Endothelial cell of umbilical vein (primary cell): ENCODE measurements at regions not wholly inside any gene's neighbourhood (a gene's known extent, or its start where the extent isn't known, plus 50 kb on each side); places are given as distances from the start of the nearest gene placed in this dataset.

Source experiments
- BruUV-seq: library from RNA; stranded (reverse); fragments of 400-500 nt; replicated peaks from 2 replicates; lab custom pipeline; 2021; lab: Mats Ljungman, UMichigan
- CTCF ChIA-PET: fragments of 300-600, 350-600 bp; sonication (Branson Sonifier 250); formaldehyde crosslinking; loops from one replicate; lab custom pipeline; 2021; ENCODE audit warnings: antibody characterized with exemption, inconsistent platforms; lab: Charles Lee
- POLR2A ChIA-PET: fragments of 300-600, 350-600 bp; sonication (Branson Sonifier 250); formaldehyde crosslinking; loops from one replicate; lab custom pipeline; 2021; ENCODE audit warnings: antibody characterized with exemption, inconsistent platforms; lab: Charles Lee
- DNase-seq: peaks from one replicate; pipeline ENCODE4 v3.0.0-alpha.2; 2011; ENCODE audit warnings: low read depth, low spot score
- FAIRE-seq: peaks from 2 replicates; lab custom pipeline; 2011; peaks lifted over from hg19 to GRCh38; lab: Jason Lieb, UNC
- H2AFZ ChIP-seq: 2 replicates; pipeline ENCODE4 v1.6.0; 2012; ENCODE audit warnings: low read depth, low read length, control low read depth, inconsistent platforms
- H3K27ac ChIP-seq: 2 replicates; pipeline ENCODE4 v1.5.1; 2011; ENCODE audit warnings: low read depth, mild to moderate bottlenecking, control low read depth, low read length, moderate library complexity; ENCODE audit not compliant: insufficient read depth
- H3K27me3 ChIP-seq, 2 experiments: 2 replicates each; pipeline versions ENCODE4 v1.6.0 to v1.6.1; 2011; ENCODE audit warnings: low read length in 2 of 2, mixed read lengths in 1 of 2; ENCODE audit not compliant: control insufficient read depth in 2 of 2, insufficient read depth in 2 of 2
- H3K36me3 ChIP-seq, 2 experiments: 2 replicates in 1 of 2; 3 replicates in 1 of 2; pipeline ENCODE4 v1.5.1; 2011; ENCODE audit warnings: low read length in 2 of 2, mild to moderate bottlenecking in 1 of 2, moderate library complexity in 1 of 2; ENCODE audit not compliant: control insufficient read depth in 2 of 2, insufficient read depth in 2 of 2; ENCODE audit errors: extremely low read depth in 1 of 2
- H3K4me1 ChIP-seq: 3 replicates; pipeline ENCODE4 v1.5.1; 2011; ENCODE audit warnings: mild to moderate bottlenecking, low read length; ENCODE audit not compliant: control insufficient read depth, insufficient read depth; ENCODE audit errors: extremely low read depth
- H3K4me2 ChIP-seq: 2 replicates; pipeline ENCODE4 v1.6.1; 2011; ENCODE audit warnings: low read length, control low read depth, mixed read lengths; ENCODE audit not compliant: insufficient read depth
- H3K4me3 ChIP-seq, 3 experiments: fragments of 200-600 bp in 1 of 3; sonication (generic), shearing (Covaris generic) in 1 of 3; replicated peaks in 1 of 3; 2 replicates each; pipeline ENCODE4 v1.5.1; 2011 to 2016; ENCODE audit warnings: control low read depth in 3 of 3, low read length in 3 of 3, mild to moderate bottlenecking in 2 of 3, inconsistent platforms in 1 of 3, low read depth in 1 of 3, moderate library complexity in 1 of 3; ENCODE audit not compliant: insufficient read depth in 1 of 3
- H3K79me2 ChIP-seq: 2 replicates; pipeline ENCODE4 v1.6.0; 2012; ENCODE audit warnings: low read length, inconsistent platforms; ENCODE audit not compliant: control insufficient read depth, insufficient read depth
- H3K9ac ChIP-seq: replicated peaks from 2 replicates; pipeline ENCODE3; 2011; ENCODE audit warnings: low read length, control low read depth; ENCODE audit not compliant: insufficient read depth; ENCODE audit errors: extremely low read depth
- H3K9me1 ChIP-seq: replicated peaks from 3 replicates; pipeline ENCODE4 v1.6.0; 2011; ENCODE audit warnings: mild to moderate bottlenecking, low read length; ENCODE audit not compliant: control insufficient read depth, insufficient read depth; ENCODE audit errors: extremely low read depth
- H3K9me3 ChIP-seq: replicated peaks from 2 replicates; pipeline ENCODE4 v1.5.1; 2012; ENCODE audit warnings: low read length, inconsistent platforms; ENCODE audit not compliant: control insufficient read depth, insufficient read depth
- H4K20me1 ChIP-seq: replicated peaks from 2 replicates; pipeline ENCODE3; 2011; ENCODE audit warnings: mild to moderate bottlenecking, low read length; ENCODE audit not compliant: control insufficient read depth, insufficient read depth; ENCODE audit errors: extremely low read depth
- CTCF ChIP-seq, 2 donors: IDR thresholded peaks; 1 replicate in 1 of 2; 2 replicates in 1 of 2; pipeline ENCODE4 v1.5.1; 2011; ENCODE audit warnings: low read length in 2 of 2, mild to moderate bottlenecking in 2 of 2, moderate library complexity in 2 of 2, control low read depth in 1 of 2, inconsistent platforms in 1 of 2, low read depth in 1 of 2; ENCODE audit not compliant: insufficient read depth in 1 of 2; ENCODE audit errors: extremely low read depth in 1 of 2
- EZH2 ChIP-seq: IDR thresholded peaks from 2 replicates; pipeline ENCODE4 v1.6.1; 2012; ENCODE audit warnings: borderline replicate concordance, low read depth, mild to moderate bottlenecking, moderate library complexity, low read length, inconsistent platforms; ENCODE audit not compliant: severe bottlenecking
- FOS ChIP-seq: IDR thresholded peaks from 2 replicates; pipeline ENCODE4 v1.6.1; 2011; ENCODE audit warnings: mild to moderate bottlenecking, low read length, moderate library complexity, borderline replicate concordance; ENCODE audit not compliant: insufficient read depth
- GATA2 ChIP-seq: IDR thresholded peaks from 2 replicates; pipeline ENCODE4 v1.7.0; 2011; ENCODE audit warnings: low read depth, mild to moderate bottlenecking, moderate library complexity, mixed read lengths, low read length; ENCODE audit not compliant: insufficient read length, insufficient read depth
- JUN ChIP-seq: IDR thresholded peaks from 2 replicates; pipeline ENCODE4 v1.6.1; 2011; ENCODE audit warnings: borderline replicate concordance, low read depth; ENCODE audit not compliant: insufficient read length, insufficient read depth
- MAX ChIP-seq: IDR thresholded peaks from 2 replicates; pipeline ENCODE4 v1.6.1; 2011; ENCODE audit not compliant: insufficient read depth, insufficient read length
- MYC ChIP-seq: IDR thresholded peaks from one replicate; pipeline ENCODE4 v1.6.1; 2011; ENCODE audit warnings: mild to moderate bottlenecking, low read depth, low read length
- POLR2A ChIP-seq: IDR thresholded peaks from 2 replicates; pipeline ENCODE4 v1.6.1; 2012; ENCODE audit warnings: low read depth, mild to moderate bottlenecking, control low read depth, low read length
- POLR2AphosphoS5 ChIP-seq: IDR thresholded peaks from 2 replicates; pipeline ENCODE4 v1.6.1; 2012; ENCODE audit warnings: low read depth, mild to moderate bottlenecking, control low read depth, low read length, moderate library complexity; ENCODE audit not compliant: insufficient read depth
- dilution Hi-C: fragments of 300-500 bp; cut with MboI; formaldehyde crosslinking; loops from one replicate; pipeline ENCODE4 v1.15.0; 2019; ENCODE audit warnings: low sequenced_read_pairs; ENCODE audit not compliant: extremely low pct_ligation_motif_present
- intact Hi-C: fragments of 100-400 bp; cut with micrococcal nuclease; formaldehyde crosslinking; loops from one replicate; pipeline ENCODE4 v1.10.0; 2022

- Histone ChIP-seq H3K4me1 (peaks cover 6% of the 10 kb centered on the region), H3K9me3 (no peaks in the 10 kb centered on the region), H3K79me2 (no peaks in the 10 kb centered on the region), H4K20me1 (no peaks in the 10 kb centered on the region), H3K9me1 (no peaks in the 10 kb centered on the region), H2AFZ (no peak overlapping the region), H3K27me3 (no peaks in the 10 kb centered on the region), H3K27ac (no peak overlapping the region), H3K9ac (no peak overlapping the region), H3K4me2 (no peak overlapping the region), H3K36me3 (no peaks in the 10 kb centered on the region), H3K4me3 (no peak overlapping the region)
- BruUV-seq = no TSS peak
- POLR2A ChIA-PET = no interaction called here
- CTCF ChIA-PET = no interaction called here
- DNase-seq = peak; percentile 30
- intact Hi-C loops (no loop called here), dilution Hi-C loops (no loop called here)
- no peak for TF ChIP-seq JUN
- TF ChIP-seq POLR2AphosphoS5 = no peak
- TF ChIP-seq MAX = no peak
- TF ChIP-seq FOS = no peak
- TF ChIP-seq MYC = no peak
- FAIRE-seq = no peak
These were observed 335.4 kb upstream of the MEOX2 start for GRCh38 chr7:16021851-16022250.

- no TSS peak for BruUV-seq
- no peak overlapping the region for H2AFZ ChIP-seq
- no peak overlapping the region for H3K4me3 ChIP-seq
- FAIRE-seq (no peak), DNase-seq (no peak)
- TF ChIP-seq CTCF (IDR thresholded peaks at IDR 0.05; ENCODE audit: extremely low read depth in 1 of 2, insufficient read depth in 1 of 2, low read depth in 1 of 2, low read length in 2 of 2) (no peak), GATA2 (no peak), FOS (no peak), MYC (no peak), POLR2AphosphoS5 (no peak), POLR2A (no peak), EZH2 (no peak), JUN (no peak), MAX (no peak)
- intact Hi-C loops (no loop called here), dilution Hi-C loops (no loop called here)
- H3K9me1 ChIP-seq = no peaks in the 10 kb centered on the region
- no peak overlapping the region for H3K4me2 ChIP-seq
- no peaks in the 10 kb centered on the region for H4K20me1 ChIP-seq
- H3K27ac ChIP-seq = no peak overlapping the region
- H3K79me2 ChIP-seq = no peaks in the 10 kb centered on the region
- no peaks in the 10 kb centered on the region for H3K9me3 ChIP-seq
- H3K4me1 ChIP-seq = no peaks in the 10 kb centered on the region
- ChIA-PET POLR2A (interaction anchor here (0.6 kb wide), 1 partner anchor 43 kb away, joined by 3 read pairs; no protein-coding TSS in a partner anchor), CTCF (no interaction called here)
- no peaks in the 10 kb centered on the region for H3K36me3 ChIP-seq
- no peak overlapping the region for H3K9ac ChIP-seq
- no peaks in the 10 kb centered on the region for H3K27me3 ChIP-seq
These were observed 329.5 kb upstream of the MEOX2 start for GRCh38 chr7:16015981-16016380.
